GM12891 (cell line): ENCODE measurements at regions not wholly inside any gene's neighbourhood (a gene's known extent, or its start where the extent isn't known, plus 50 kb on each side); places are given as distances from the start of the nearest gene placed in this dataset.

Experiments used
- DNase-seq: peaks from one replicate; pipeline ENCODE4 v3.0.0; 2011; ENCODE audit warnings: low spot score; ENCODE audit not compliant: insufficient read length
- FAIRE-seq: peaks from 2 replicates; lab custom pipeline; 2011; peaks lifted over from hg19 to GRCh38; lab: Jason Lieb, UNC
- PAX5 ChIP-seq: IDR thresholded peaks from 2 replicates; pipeline ENCODE4 v1.6.1; 2011; ENCODE audit warnings: low read length, moderate library complexity, mild to moderate bottlenecking; ENCODE audit not compliant: insufficient read depth, severe bottlenecking
- POLR2A ChIP-seq: IDR thresholded peaks from 2 replicates; pipeline ENCODE4 v1.6.1; 2011; ENCODE audit warnings: low read depth, low read length, control low read depth
- POLR2AphosphoS5 ChIP-seq: IDR thresholded peaks from 2 replicates; pipeline ENCODE4 v1.6.1; 2011; ENCODE audit warnings: low read depth, low read length, control low read depth
- POU2F2 ChIP-seq: IDR thresholded peaks from 2 replicates; pipeline ENCODE4 v1.6.1; 2011; ENCODE audit warnings: low read depth, mild to moderate bottlenecking, control low read depth, low read length, moderate library complexity
- SPI1 ChIP-seq: IDR thresholded peaks from 2 replicates; pipeline ENCODE4 v1.6.1; 2011; ENCODE audit warnings: low read depth, low read length, control low read depth
- TAF1 ChIP-seq: IDR thresholded peaks from 2 replicates; pipeline ENCODE4 v1.6.1; 2011; ENCODE audit warnings: low read depth, low read length, control low read depth

DNA sequence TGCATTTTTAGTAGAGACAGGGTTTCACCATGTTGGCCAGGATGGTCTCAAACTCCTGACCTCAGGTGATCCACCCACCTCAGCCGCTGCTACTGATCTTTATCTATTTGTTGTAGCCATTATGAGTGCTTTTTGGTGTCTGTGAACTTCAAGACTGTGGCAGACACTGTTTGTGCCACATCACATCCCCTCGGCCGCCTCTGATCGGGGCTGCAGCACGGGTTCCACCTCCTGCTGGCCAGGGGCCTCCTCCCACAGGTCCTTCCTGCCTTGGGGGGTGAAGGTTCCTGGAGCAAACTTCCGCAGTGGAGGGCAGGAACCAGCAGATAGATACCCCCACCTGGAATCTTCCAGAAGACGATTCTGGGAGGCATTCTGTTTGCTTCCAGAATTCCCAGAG, 98.5 kb downstream of the C9orf50 start:
- no peak for FAIRE-seq
- TF ChIP-seq POLR2AphosphoS5, result no peak
- no peak for DNase-seq

DNA sequence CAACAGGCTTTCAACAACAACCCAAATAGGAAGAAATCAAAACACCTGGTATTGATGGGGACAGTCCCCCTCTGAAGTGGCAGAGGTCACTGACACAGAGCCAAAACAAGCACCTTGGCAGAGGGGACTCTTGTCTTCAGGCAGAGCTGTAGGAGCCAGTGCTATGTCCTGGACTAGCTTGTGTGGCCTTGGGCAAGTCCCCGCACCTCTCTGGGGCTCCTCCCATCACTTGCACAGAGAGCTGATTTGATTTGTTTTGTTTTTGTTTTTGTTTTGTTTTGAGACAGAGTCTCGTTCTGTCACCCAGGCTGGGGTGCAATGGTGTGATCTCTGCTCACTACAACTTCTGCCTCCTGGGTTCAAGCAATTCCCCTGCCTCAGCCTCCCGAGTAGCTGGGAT, 100.8 kb downstream of the C9orf50 start:
- FAIRE-seq (no peak), DNase-seq (no peak)
- no peak for TF ChIP-seq POU2F2
- no peak for TF ChIP-seq SPI1
- no peak for TF ChIP-seq TAF1
- no peak for TF ChIP-seq PAX5
- no peak for TF ChIP-seq POLR2AphosphoS5
- no peak for TF ChIP-seq POLR2A

DNA sequence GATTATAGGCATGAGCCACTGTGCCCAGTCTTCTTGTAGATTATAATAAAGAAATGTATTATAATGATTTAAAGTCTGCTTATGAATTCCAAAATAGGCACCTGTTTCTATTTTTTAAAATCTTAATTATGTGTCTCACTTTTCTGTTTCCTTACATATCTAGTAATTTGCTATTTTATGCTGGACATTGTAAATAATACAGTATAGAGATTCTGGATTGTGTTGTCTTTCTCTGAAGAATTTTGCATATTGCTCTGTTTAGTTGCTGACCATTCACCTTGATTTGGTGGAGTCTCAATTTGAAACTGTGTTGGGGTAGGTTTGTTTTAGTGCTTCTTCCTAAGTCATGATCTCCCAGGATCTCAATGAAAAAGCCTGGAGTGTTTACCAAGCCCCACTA, 102.8 kb downstream of the C9orf50 start:
- DNase-seq (no peak), FAIRE-seq (no peak)
- TF ChIP-seq POU2F2 (no peak), POLR2A (no peak), POLR2AphosphoS5 (no peak), TAF1 (no peak), PAX5 (no peak), SPI1 (no peak)

DNA sequence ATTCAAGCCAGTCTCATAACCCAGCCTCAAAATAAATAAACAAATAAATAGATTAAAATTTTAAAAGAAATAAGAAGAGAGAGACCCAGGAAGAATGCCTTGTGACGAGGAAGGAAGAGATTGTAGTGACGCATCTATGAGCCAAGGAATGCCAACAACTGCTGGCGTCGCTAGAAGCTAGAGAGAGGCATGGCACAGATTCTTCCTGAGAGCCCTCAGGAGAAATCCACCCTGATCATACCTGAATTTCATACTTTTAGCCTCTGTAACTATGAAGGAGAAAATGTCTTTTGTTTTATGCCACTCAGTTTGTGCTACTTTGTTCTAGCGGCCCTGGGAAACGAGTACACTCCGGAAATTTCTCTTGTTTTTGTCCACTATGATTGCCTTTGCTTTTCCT, 103.9 kb downstream of the C9orf50 start:
- TF ChIP-seq PAX5, result no peak
- DNase-seq, result no peak
- no peak for FAIRE-seq

DNA sequence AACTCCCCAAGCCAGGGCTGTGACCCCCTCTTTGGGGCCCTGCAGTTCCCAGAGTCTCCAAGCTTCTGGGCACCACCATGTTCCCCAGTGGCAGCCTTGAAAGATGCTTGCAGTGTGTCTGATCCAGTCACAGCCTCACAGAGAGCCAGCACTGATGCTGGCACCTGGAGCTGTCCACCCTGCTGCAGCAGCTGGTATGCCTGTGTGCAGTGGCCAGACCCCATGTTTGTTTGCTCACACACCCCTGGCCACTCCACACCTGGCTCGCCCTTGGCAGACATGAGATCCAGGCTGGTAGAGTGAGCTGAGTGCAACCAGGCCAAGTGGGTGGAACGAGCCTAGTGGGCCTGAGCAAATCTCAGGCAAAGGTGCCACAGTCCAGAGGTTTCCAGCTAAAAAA, 106.0 kb downstream of the C9orf50 start:
- TF ChIP-seq POLR2AphosphoS5, result no peak
- no peak for TF ChIP-seq SPI1
- FAIRE-seq (no peak), DNase-seq (no peak)

DNA sequence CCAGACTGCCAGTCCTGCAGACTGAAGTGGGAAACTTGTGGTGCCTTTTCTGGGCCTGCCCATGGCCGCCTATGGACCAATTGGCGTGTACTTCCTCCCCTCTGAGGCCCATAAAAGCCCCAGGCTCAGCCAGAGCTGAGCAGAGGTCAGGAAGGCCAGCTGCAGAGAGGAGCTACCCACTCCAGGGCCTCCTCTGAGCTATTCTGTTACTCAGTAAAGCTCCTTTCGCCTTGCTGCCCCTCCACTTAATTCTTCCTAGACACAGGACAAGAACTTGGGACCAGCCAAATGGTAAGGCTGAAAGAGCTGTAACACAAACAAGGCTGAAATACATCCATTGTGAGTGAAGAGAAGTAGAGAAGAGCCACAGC, 106.4 kb downstream of the C9orf50 start:
- DNase-seq (no peak), FAIRE-seq (no peak)
- no peak for TF ChIP-seq PAX5
- TF ChIP-seq TAF1, result no peak
- TF ChIP-seq POLR2A, result no peak
- no peak for TF ChIP-seq SPI1
- TF ChIP-seq POLR2AphosphoS5, result no peak
- no peak for TF ChIP-seq POU2F2

DNA sequence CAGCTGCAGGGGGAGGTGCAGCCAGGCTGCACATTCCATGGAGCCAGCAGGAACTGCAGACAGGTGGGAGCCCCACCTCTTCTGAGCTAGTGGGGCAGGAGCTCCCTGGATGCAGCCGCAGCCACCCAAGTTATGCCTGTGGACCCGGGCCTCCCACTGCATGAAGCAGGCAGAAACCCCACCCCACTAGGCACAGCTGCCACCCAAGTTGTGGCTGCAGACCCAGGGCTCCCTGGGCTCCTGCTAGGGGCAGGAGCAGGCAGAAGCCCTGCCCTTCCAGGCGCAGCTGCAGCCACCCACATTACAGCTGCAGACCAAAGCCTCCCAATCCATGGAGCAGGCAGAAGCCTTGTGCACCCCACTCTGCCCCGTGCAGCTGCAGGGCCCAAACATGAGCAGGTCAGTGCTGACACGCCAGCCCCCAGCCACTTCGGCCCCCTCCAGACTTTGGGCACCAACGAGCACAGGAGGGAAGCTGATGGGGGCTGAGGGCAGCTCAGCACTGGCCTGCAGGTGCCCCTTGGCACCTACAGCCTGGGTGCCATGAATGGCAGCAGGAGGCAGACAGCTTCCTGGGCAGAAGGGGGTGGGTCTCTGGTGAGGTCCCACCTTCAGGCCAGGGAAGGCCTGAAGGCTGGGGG, 106.9 kb downstream of the C9orf50 start:
- FAIRE-seq, result no peak
- DNase-seq, result no peak
- no peak for TF ChIP-seq PAX5
- TF ChIP-seq POLR2A, result no peak
- no peak for TF ChIP-seq POLR2AphosphoS5
- no peak for TF ChIP-seq TAF1
- TF ChIP-seq POU2F2, result no peak
- TF ChIP-seq SPI1, result no peak

DNA sequence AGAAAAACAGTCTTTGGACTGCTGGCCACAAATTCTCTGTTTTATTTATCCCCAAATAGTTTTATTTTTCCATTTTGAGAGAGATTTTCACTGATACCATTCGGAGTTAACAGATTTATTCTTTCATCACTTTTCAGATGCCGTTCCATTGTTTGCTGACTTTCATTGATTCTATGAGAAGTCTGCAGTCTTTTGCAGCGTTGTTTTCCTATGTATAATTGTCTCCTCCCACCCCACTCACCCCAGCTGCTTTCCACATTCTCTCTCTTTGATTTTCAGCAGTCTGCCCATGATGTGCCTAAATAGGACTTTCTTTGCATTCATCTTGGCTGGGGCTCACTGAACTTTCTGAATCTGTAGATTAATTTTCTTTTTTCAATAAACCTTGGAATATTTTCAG, 107.6 kb downstream of the C9orf50 start:
- no peak for TF ChIP-seq POLR2A
- no peak for TF ChIP-seq TAF1
- no peak for TF ChIP-seq POU2F2
- TF ChIP-seq SPI1, result no peak
- no peak for TF ChIP-seq POLR2AphosphoS5
- TF ChIP-seq PAX5, result no peak
- FAIRE-seq, result no peak
- no peak for DNase-seq

DNA sequence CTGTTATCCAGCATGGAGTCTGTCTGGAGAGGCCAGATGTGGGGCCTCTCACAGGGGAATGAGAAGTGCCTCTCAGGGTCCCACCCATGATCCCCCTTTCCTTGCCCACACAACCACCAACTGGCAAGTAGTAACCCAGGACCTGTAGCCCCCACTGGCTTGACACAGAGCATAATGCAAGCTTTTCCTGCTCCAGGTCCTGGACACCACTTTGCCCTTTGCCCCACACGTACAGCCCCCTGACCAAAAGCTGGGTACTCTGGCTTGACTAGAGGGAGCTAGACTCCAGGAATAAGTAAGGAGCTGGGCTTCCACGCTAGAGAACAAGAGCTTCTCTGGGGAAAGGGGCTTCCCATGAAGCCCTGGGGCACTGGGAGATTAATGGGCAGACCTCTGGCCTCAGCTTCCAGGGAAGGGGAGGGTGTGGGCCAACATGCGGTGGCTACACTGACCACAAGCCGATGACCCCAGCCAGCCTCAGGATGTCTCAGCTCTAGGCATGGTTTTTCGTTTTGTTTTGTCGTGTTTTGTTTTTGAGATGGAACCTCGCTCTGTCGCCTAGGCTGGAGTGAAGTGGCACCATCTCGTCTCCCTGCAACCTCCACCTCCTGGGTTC, 109.5 kb downstream of the C9orf50 start:
- FAIRE-seq, result no peak
- no peak for DNase-seq
- TF ChIP-seq POLR2A (no peak), SPI1 (no peak), POLR2AphosphoS5 (no peak), POU2F2 (no peak), PAX5 (no peak), TAF1 (no peak)

DNA sequence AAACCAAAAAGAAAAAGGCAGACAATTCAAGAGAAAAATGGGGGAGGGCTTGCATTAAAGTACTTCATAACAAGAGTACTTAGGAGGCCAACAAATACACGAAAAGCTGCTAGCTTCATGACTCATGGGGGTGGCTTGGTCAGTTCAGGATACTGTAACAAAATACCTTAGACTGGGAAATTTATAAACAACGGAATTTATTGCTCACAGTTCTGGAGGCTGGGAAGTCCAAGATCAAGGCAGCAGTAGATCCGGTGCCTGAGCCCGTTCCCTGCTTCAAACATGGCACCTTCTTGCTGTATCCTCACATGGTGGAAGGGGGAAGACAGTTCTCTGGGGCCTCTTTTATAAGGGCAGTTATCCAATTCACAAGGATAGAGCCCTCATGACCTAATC, 111.4 kb downstream of the C9orf50 start:
- no peak for FAIRE-seq
- DNase-seq, result no peak
- no peak for TF ChIP-seq POU2F2
- no peak for TF ChIP-seq SPI1
- no peak for TF ChIP-seq TAF1
- no peak for TF ChIP-seq POLR2AphosphoS5
- no peak for TF ChIP-seq PAX5
- TF ChIP-seq POLR2A, result no peak

DNA sequence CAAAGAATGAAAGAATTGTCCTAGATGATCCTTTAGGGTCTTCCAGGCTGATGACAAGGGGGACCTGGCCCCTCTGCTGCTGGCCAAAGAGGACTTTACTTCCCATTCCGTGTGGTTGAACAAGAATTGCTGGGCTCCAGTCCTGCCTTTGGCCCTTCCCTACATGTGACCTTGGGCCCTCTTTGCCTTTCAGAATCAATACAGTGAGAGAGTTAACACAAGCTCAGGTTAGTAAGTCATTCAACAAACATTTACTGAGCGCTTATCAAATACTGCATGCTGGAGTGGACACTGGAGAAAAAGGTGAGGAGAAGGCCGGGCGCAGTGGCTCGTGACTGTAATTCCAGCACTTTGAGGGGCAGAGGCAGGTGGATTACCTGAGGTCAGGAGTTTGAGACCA, 113.1 kb downstream of the C9orf50 start:
- DNase-seq (no peak), FAIRE-seq (no peak)
- no peak for TF ChIP-seq SPI1
- no peak for TF ChIP-seq POLR2A
- no peak for TF ChIP-seq PAX5
- TF ChIP-seq POLR2AphosphoS5, result no peak
- no peak for TF ChIP-seq POU2F2
- no peak for TF ChIP-seq TAF1
